ENCODE measurements at regions not wholly inside any gene's neighbourhood (a gene's known extent, or its start where the extent isn't known, plus 50 kb on each side); places are given as distances from the start of the nearest gene placed in this dataset.

- no peak for TF ChIP-seq EZH2phosphoT487 (conservative IDR thresholded peaks at IDR 0.05; ENCODE audit: low read length)
- TF ChIP-seq CTCF (IDR thresholded peaks at IDR 0.05; ENCODE audit: insufficient read depth, low read length, poor library complexity, severe bottlenecking) = no peak
- Histone ChIP-seq H3K79me2 (ENCODE audit: insufficient read depth, low read length) (no peaks in the 10 kb centered on the region), H3K27me3 (ENCODE audit: low read length) (no peaks in the 10 kb centered on the region), H3K4me3 (ENCODE audit: insufficient read depth, low read length, poor library complexity, severe bottlenecking) (no peak overlapping the region), H3K9ac (ENCODE audit: low read length) (no peak overlapping the region), H3K36me3 (ENCODE audit: low read length) (no peaks in the 10 kb centered on the region), H3K4me2 (ENCODE audit: low read depth, low read length, poor library complexity, severe bottlenecking) (no peak overlapping the region), H4K20me1 (ENCODE audit: low read depth, low read length) (no peaks in the 10 kb centered on the region), H2AFZ (ENCODE audit: low read depth, low read length, severe bottlenecking) (no peak overlapping the region), H3K27ac (ENCODE audit: low read depth, low read length) (no peak overlapping the region), H3K9me3 (ENCODE audit: insufficient read depth, low read length) (no peaks in the 10 kb centered on the region), H3K9me2 (replicated peaks; ENCODE audit: insufficient read depth, low read length) (no peaks in the 10 kb centered on the region), H3F3A (ENCODE audit: insufficient read depth) (no peaks in the 10 kb centered on the region)
Observed at GRCh38 chr7:19294619-19295018, 149.4 kb upstream of the FERD3L start.

GRCh38 chr7:19293431-19293830, 148.2 kb upstream of the FERD3L start:
- Histone ChIP-seq H3F3A (ENCODE audit: insufficient read depth) (no peaks in the 10 kb centered on the region), H3K79me2 (ENCODE audit: insufficient read depth, low read length) (no peaks in the 10 kb centered on the region), H3K4me3 (ENCODE audit: insufficient read depth, low read length, poor library complexity, severe bottlenecking) (no peak overlapping the region), H3K27me3 (ENCODE audit: low read length) (no peaks in the 10 kb centered on the region), H4K20me1 (ENCODE audit: low read depth, low read length) (no peaks in the 10 kb centered on the region), H3K9me3 (ENCODE audit: insufficient read depth, low read length) (no peaks in the 10 kb centered on the region), H3K4me2 (ENCODE audit: low read depth, low read length, poor library complexity, severe bottlenecking) (no peak overlapping the region), H3K9ac (ENCODE audit: low read length) (no peak overlapping the region), H2AFZ (ENCODE audit: low read depth, low read length, severe bottlenecking) (no peak overlapping the region), H3K36me3 (ENCODE audit: low read length) (no peaks in the 10 kb centered on the region), H3K27ac (ENCODE audit: low read depth, low read length) (no peak overlapping the region), H3K9me2 (replicated peaks; ENCODE audit: insufficient read depth, low read length) (no peaks in the 10 kb centered on the region)
- TF ChIP-seq EZH2phosphoT487 (conservative IDR thresholded peaks at IDR 0.05; ENCODE audit: low read length) = no peak
- no peak for TF ChIP-seq CTCF (IDR thresholded peaks at IDR 0.05; ENCODE audit: insufficient read depth, low read length, poor library complexity, severe bottlenecking)

- TF ChIP-seq CTCF (IDR thresholded peaks at IDR 0.05; ENCODE audit: insufficient read depth, low read length, poor library complexity, severe bottlenecking) = no peak
- no peak for TF ChIP-seq EZH2phosphoT487 (conservative IDR thresholded peaks at IDR 0.05; ENCODE audit: low read length)
- Histone ChIP-seq H3K4me3 (ENCODE audit: insufficient read depth, low read length, poor library complexity, severe bottlenecking) (no peak overlapping the region), H3K36me3 (ENCODE audit: low read length) (no peaks in the 10 kb centered on the region), H3K27ac (ENCODE audit: low read depth, low read length) (no peak overlapping the region), H3K27me3 (ENCODE audit: low read length) (no peaks in the 10 kb centered on the region), H3K4me2 (ENCODE audit: low read depth, low read length, poor library complexity, severe bottlenecking) (no peak overlapping the region), H3K9me2 (replicated peaks; ENCODE audit: insufficient read depth, low read length) (no peaks in the 10 kb centered on the region), H3K9me3 (ENCODE audit: insufficient read depth, low read length) (no peaks in the 10 kb centered on the region), H3K79me2 (ENCODE audit: insufficient read depth, low read length) (no peaks in the 10 kb centered on the region), H3F3A (ENCODE audit: insufficient read depth) (no peaks in the 10 kb centered on the region), H4K20me1 (ENCODE audit: low read depth, low read length) (no peaks in the 10 kb centered on the region), H2AFZ (ENCODE audit: low read depth, low read length, severe bottlenecking) (no peak overlapping the region), H3K9ac (ENCODE audit: low read length) (no peak overlapping the region)
Observed at GRCh38 chr7:19290968-19291367, 145.7 kb upstream of the FERD3L start.

GRCh38 chr7:19290066-19290465, 144.8 kb upstream of the FERD3L start:
- no peaks in the 10 kb centered on the region for H3K36me3 ChIP-seq (ENCODE audit: low read length)
- H4K20me1 ChIP-seq (ENCODE audit: low read depth, low read length) = no peaks in the 10 kb centered on the region
- H3K27me3 ChIP-seq (ENCODE audit: low read length) = no peaks in the 10 kb centered on the region
- H3K4me3 ChIP-seq (ENCODE audit: insufficient read depth, low read length, poor library complexity, severe bottlenecking) = no peak overlapping the region
- TF ChIP-seq CTCF (IDR thresholded peaks at IDR 0.05; ENCODE audit: insufficient read depth, low read length, poor library complexity, severe bottlenecking) = no peak
- no peak for TF ChIP-seq EZH2phosphoT487 (conservative IDR thresholded peaks at IDR 0.05; ENCODE audit: low read length)
- H3F3A ChIP-seq (ENCODE audit: insufficient read depth) = no peaks in the 10 kb centered on the region
- H2AFZ ChIP-seq (ENCODE audit: low read depth, low read length, severe bottlenecking) = no peak overlapping the region
- no peak overlapping the region for H3K27ac ChIP-seq (ENCODE audit: low read depth, low read length)
- no peaks in the 10 kb centered on the region for H3K9me3 ChIP-seq (ENCODE audit: insufficient read depth, low read length)
- H3K9ac ChIP-seq (ENCODE audit: low read length) = no peak overlapping the region
- no peaks in the 10 kb centered on the region for H3K79me2 ChIP-seq (ENCODE audit: insufficient read depth, low read length)
- H3K9me2 ChIP-seq (replicated peaks; ENCODE audit: insufficient read depth, low read length) = no peaks in the 10 kb centered on the region
- no peak overlapping the region for H3K4me2 ChIP-seq (ENCODE audit: low read depth, low read length, poor library complexity, severe bottlenecking)
